Suppressor macrophage (primary cell): ENCODE measurements at regions not wholly inside any gene's neighbourhood (a gene's known extent, or its start where the extent isn't known, plus 50 kb on each side); places are given as distances from the start of the nearest gene placed in this dataset.
"Not testable (repeated sequence)": the region's sequence is repeated elsewhere in the genome, so short reads cannot be mapped to it uniquely, and the experiment has no call there.

ENCODE experiments used
- DNase-seq, 4 experiments: peaks; one replicate each; pipeline ENCODE4 v3.0.0-alpha.2; 2020 to 2022

DNA sequence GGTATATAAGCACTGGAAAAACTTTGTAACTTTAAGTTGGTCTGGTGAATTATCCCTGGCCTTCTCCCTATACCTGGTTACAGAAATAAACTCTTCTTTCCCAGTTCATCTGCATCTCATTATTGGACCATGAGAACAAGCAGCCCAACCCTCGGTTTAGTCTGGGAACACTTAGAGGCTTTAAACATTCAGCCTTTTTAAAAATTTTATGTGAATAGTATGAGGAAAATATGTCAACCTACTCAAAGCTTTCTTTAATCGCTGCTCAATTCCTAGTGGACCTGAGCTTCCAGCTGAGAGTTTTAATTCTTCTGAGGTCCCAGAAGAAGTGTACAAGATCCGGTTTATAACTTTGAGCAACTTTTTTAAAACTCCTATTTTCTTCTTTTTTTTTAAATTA, 358.6 kb upstream of the NOCT start:
- DNase-seq, result no peak

DNA sequence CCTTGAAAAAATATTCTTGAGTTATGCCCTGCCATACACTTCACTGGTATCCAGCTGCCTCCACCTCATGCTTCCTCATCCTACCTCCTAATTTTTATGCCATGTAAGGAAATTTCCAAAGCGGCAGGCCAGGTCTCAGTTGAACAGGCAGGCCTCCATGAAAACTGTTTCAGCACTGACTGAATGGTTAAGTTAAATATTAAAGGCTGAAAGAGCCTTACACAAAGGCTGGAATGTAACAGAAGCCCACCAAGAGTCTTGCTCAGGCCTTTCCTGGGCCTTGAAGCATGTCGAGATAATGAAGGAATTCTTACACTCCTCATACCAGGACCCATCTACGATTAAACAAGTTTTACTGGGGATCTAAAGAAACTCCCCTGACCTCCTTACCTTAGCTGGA, 359.6 kb upstream of the NOCT start:
- no peak for DNase-seq

DNA sequence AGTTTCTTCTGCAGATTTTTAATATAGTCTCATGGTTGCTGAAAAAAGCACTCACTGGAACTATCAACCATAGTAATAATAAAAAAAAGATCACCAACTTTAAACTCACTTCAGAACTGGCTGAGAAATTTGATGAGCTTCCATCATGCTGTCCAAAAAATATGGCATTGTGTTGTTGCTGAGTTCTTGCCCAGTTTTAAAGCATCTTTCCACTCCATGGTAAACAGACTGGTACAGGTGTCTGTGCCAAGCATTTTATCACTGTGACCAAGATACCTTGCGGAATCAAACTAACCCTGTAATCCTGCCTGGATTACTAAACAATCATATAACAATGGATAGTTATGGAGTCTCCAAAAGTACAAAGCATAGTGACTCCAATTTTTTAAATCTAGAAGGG, 360.3 kb upstream of the NOCT start:
- no peak for DNase-seq

DNA sequence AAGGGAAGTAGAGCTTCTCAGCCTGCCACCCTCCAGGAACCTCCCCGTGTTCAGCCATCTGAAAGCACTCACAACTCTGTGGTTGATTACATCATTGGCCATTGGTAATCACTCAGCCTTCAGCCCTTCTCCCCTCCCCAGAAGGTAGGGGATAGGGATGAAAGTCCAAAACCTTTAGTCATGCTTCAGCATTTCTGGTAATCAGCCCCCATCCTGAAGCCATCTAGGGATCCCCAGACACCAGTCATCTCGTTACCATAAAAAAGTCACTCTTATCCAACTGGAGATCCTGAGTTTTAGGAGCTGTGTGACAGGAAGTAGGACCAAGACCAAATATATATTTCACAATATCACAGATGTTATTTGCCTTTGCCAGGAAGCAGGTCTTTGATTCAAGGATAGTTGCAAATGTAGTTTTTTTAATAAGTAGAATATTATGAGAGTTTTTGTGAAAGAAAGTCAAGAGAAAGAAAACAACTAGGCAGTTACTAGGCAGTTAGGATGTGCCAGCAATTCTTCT, 364.6 kb upstream of the NOCT start:
- DNase-seq, result peak; percentile 9 to 51 (median 35)

DNA sequence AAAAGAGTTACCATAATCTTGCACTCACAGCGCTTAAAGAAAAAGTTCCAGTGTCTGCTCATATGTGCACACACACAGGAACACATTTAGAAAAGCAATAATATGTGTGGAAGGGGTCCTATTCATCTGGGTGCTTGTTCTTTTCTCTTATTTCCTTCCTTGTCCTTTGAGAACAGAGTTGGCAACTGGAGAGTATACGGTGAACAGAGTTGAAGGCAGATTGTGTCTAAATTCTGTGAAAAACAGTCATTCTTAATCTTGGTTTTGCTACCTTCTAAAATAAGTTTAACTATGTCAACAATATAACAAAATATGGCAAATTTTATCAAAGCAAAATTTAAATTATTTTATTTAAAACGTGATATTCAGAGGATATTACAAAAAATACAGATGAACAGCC, 365.1 kb upstream of the NOCT start:
- DNase-seq, result no peak

DNA sequence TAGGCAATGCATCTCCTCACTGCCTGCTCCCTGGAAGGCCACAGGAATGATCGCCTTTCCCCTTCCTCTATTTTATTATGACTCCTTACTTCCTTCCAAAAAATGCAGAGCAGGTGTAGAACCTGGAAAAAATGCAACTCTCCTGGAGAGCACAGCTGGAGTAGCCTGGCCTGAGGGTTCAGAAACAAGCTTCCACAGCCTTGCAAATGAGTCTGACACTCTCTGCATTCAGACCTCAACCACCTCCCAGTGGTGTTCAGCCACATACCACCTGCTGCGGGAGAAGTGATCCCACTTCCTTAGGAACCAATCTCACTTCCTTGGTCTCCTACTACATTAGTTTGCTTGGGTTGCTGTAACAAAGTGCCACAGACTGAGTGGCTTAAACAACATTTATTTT, 368.1 kb upstream of the NOCT start:
- no peak for DNase-seq

DNA sequence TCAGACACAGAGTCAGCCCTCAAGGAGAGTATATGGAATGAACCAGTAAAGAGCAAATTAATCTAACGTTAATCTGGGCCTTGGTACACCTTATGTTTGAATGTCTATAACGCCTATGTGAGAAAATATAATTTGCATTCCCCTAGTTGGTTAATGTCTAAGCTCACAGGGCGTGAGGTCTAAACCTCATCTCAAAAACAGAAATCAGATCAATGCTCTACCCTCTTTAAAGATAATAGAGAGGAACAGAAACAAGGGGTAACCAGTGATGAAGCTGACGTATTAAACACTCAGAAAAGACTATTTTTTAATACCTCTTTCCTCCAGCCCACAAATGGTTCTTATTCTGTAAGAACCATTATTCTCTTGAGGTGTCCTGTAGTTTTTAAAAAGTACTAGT, 369.2 kb upstream of the NOCT start:
- DNase-seq, result no peak

DNA sequence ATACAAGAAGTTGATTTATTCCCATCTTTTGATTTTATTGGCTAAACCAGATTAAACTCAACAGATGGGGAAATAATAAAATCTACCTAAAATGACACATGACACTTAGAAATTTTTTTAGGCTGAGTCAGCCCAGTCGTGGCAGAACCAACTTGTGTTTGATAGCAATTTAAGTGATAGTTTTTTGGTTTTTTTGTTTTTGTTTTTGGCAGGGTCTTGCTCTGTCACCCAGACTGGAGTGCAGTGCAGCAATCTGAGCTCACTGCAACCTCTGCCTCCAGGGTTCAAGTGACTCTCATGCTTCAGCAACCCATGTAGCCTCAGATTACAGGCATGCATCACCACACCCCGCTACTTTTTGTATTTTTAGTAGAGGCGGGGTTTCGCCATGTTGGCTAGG, 370.3 kb upstream of the NOCT start:
- DNase-seq, result no peak

DNA sequence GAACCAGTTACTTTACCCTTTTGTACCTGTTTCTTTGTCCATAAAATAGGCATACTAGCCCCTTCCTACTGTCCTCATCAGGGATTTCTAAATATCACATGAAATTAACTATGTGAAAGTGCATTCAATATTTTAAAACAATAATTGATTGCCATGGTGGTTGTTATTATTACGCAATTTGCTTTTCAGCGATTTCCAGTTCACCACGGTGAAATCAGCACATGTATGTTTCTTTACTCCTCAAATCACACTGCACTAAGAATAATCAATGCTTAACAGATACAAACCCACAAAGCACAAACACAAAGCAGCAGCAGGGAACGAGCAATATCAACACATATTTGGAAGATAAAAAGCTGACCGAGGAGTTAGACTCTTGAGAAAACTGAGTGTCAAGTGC, 371.3 kb upstream of the NOCT start:
- DNase-seq, result no peak

DNA sequence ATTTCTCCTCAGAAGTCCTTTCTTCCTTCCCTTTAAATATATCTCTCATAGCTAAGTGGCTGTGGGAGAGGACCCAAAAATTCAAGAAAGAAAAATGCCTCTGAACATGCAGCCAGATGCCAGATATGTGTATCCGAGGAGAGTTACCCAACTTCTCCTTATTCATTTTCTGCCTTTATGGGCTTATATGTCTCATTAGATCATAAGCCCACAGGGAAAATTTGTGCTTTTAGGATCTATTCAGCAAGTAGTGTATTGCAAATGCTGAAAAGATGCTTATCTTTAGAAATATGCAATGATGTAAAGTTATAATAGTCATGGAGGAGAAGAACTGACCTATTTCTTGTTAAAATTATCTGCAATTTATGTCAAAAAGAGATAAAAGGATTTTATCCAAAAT, 371.8 kb upstream of the NOCT start:
- no peak for DNase-seq

DNA sequence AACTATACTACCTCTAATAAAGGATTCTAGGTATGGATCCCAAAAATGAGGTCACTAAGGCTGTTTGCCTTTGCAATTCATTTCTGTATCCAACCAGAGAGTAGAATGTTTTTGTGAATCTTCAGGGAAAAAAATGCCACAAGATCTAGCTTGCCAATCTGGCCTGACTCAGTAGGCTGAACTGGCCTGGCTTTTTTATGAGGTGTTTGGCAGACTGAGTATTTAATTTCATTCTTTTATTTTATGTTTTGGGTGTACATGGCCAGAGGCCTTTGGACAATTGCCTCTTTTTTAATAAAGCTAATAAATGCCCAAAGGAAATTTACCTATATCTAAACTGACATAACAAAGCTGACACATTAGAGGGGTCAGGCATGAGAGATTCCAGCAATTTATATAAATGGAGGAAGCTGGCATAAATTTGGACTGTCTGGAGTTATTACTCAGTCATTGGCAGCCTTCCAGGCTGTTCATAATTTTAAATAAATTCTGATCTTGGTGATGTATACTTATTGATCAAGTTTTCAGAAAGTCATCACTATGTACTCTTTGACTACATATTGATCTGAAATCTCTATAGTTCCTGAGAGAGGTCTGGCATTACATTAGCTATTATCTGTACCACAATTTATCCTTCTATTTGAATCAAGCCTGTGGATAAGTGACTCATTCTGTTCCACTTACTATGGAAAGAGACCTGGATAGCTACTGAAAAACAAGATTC, 376.4 kb upstream of the NOCT start:
- DNase-seq, result no peak

DNA sequence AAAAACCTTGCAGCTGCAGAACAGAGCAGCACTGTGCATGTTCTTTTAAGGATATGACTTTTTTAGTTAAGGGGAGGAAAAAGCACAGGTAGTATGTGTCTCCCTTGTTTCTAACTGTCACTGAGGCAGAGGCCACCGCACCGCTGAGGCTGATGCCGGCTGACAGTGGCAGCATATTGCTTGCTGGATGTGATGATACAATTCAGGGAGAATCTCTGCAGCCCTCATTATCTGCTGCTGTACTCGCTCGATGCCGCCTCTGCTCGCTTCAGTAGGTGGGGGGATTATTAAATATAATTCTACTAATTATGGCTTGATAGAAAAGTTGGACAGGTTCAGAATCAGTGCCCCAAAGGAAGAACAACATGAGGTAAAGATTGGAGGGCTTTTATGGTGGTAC, 378.8 kb upstream of the NOCT start:
- DNase-seq, result no peak

DNA sequence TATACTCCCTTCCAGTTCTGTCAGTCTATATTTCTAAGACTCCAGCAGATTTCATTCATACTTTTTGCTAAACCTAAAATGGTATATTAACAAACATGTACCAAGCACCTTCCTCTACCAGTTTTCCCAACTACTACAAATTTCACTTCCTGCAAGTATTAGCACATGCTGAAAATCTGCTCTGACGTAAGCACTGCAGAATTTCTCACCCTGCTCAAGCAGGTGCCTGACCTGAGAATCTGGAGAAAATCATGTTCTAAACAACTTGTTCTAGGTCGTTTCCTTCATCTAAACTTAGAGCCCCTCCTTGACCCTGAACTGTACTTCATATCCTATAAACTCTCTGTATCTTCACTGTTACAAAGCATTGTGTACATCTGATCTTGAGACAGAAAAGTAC, 380.7 kb upstream of the NOCT start:
- DNase-seq, result no peak

DNA sequence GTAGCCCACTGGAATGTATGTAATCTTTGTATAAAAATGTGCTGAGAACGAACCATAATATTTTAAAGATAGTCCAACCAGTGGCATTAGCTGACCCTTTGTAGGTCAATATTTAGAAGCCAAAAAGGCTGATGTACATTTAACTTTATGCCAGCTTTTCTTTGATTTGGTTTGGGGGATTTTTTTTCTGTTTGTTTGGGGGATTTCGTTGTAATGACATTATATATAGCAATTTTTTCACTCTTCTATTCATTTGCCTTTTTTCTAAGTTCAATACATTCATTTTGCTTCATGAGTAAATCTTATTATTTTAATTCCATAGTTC, 382.0 kb upstream of the NOCT start:
- no peak for DNase-seq

DNA sequence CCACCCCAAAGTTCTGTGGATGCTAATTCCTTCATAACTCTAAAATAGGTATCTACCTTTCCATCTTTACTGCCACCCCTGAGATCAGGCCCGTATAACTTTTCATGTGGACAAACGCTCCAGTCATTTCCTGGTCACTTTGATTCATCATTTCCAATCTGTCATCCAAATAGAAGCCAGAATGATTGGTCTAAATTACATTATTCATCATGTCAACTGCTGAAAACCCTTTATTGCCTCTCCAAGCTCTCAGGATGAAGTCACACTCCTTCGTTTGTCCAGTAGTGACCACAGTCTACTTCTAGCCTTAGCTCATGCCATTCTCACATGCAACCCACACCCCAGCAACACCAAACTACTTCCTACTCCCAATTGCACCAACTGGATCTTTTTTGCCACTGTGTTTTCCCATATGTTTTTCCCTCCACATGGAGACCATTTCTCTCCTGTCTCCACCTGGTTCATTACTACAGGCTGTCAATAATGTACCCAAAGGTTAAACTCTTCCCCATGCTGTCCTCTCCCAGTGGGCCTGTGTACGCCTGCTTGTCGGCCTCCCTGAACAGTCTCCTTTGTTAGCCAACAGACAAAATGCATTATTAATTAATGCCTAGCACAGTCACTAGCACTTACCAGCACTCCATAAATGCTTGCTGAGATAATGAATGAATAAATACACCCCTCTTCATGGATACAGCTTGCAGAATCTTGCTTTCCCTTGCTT, 382.6 kb upstream of the NOCT start:
- no peak for DNase-seq

DNA sequence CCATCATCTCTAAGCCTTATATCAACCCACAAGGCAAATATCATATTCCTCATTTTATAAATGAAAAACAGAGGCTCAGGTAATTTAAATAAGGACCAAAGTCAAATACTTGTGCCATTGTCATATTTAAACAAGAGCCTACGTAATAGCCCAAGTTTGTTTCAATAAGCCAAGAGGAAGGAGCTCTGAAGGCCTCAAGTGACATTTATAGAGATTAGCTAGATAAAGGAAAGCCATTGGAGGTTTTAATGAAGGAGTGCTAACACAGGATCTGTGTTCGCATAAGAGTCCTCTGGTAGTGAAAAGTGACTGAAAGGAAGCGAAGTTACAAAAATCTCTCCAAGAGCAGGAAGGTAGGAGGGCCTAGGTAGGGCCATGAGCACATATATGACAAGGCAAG, 384.9 kb upstream of the NOCT start:
- DNase-seq, result no peak

DNA sequence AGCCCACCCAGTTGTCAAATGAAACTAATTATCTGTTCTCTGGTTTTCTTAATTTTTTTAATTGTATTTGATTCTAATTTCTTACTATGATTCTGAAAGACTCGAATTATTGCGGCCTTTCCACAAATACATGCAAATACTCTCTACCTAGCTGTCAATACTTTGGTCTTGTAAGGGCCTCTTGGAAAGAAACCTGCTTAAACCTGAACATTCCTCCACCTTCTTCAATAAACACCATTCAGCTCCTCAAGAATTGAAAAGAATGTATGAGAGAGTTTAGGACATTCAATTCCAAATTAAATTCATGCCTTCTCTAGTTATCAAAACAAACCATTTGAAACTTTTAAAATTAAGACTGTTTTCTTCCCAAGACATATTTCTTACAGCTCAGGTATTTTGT, 385.9 kb upstream of the NOCT start:
- no peak for DNase-seq

DNA sequence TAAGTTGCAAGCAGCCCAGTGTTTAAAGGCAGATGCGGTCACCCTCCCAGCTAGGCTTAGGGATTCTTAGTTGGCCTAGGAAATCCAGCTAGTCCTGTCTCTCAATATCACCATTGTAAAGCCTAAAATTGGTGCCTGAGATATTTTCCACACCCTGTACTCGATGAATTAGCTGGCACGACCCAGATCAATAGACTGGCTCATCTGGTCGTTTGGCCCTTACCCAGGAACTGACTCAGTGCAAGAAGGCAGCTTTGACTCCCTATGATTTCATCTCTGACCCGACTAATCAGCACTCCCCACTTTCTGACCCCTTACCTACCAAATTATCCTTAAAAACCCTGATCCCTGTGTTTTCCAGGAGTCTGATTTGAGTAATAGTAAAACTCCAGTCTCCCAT, 384.9 kb upstream of the SLC7A11 start:
- DNase-seq, result no peak

DNA sequence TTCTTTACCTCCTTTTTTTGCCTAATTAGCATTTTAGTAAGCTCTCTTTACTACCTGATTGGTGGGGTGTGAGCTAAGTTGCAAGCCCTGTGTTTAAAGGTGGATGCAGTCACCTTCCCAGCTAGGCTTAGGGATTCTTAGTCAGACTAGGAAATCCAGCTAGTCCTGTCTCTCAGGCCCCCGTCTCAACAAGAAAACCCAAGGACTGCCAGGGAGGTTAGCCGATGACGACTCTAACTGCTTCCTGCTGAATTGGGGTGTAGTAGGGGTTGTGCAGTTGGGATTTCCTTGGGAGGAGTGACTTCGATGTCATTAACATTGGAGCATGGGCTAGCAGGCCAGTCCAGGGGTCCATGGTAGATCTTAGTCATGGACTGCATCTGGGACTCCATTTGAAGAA, 380.2 kb upstream of the SLC7A11 start:
- DNase-seq, result not testable (repeated sequence)

DNA sequence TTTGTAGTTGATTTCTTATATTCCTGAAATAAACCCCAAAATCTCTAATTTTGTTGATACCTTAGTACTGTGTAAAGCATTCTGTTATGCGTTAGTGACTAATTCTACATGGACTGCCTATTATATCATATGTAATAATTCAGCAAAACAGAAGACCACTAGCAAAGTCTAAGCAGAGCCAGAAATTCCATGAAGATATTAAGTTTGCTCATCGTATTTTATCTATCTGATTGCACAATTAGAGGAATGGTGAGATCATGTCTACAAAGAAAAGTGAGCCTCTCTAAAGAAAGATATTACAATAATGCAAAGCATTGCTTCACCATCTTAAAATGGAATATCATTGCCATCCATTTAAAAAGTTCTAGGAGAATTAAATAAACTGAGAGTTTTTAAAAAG, 374.6 kb upstream of the SLC7A11 start:
- no peak for DNase-seq

DNA sequence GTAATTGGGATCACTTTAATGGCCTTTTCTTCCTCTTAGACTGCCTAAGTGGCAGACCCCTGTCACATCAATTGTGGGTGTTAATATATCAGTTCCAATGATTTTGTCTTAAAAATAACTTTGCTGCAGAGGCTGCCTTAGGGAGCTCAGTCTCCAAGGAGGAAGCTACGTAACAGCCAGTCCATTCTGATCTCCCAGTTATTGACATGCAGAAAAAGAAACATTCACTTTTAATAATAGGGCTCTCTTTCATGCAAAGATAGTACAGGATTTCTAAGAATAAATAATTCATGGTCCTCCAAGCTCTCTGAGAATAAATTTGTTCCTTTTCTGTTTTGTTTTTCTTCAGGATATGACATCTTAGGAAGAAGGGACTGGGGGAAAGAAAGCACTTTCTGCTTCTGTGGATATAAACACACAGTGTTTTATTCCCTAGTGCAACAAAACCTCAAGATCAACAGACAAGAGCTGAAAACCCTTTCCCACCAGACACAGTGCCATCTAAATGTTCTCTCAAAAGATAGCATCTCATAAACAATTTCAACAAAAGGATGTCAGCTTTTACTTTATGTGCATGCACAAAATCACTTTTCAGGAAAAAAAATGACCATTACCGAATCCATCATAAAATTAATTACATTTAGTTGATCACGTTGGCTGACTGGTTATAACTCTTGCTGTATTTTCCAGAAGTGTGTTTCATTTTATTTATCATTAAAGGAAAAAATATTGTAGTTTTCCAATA, 372.4 kb upstream of the SLC7A11 start:
- DNase-seq, result no peak

DNA sequence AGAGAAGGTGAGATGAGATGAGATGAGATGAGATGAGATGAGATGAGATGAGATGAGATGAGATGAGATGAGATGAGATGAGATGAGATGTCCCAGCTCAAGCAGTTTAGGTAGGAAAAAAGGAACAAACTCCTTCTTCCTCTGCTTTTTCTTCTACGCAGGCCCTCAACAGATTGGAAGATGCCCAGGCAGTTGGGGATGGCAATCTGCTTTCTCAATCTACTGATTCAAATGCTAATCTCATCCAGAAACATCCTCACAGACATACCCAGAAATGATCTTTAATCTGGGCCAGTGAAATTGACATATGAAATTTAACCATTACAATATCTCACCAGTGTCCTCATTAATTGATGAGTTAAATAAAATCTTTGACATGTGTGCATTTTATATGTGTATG, 370.3 kb upstream of the SLC7A11 start:
- no peak for DNase-seq

DNA sequence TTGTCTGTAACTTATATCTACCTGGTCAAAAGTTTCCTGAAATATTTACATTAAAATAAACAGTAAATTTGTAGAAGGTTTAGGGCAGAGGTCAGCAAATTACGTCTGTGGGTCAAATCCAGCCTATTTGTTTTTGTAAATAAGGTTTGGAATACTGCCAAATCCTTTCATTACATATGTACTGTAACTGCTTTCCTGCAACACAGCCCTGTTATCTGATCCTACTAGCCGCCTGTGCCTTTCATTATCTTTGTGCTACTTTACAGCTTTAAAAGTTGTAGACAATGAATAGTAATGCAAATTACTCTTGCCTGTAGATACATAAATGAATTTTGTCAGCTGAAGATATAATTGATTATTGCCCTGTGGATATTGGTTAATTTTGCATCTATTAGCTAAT, 369.6 kb upstream of the SLC7A11 start:
- DNase-seq, result no peak

DNA sequence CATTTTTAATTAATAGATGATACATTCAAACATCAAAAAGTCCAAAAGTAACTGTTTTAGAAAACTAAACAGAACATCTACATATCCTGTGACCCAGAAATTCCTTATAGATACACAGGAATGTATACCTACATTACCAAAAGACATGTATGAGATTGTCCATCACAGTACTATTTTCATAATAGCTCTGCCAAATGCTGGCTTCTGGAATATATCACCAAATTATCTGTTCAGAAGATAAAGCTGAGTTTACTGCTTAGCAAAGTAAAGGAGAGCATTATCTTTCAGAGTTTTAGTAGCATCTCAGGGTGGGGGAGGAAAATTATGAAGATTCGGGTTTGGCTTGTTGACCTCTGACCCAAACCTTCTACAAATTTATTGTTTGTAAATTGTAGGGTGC, 368.9 kb upstream of the SLC7A11 start:
- no peak for DNase-seq
